ENCODE measurements at regions not wholly inside any gene's neighbourhood (a gene's known extent, or its start where the extent isn't known, plus 50 kb on each side); places are given as distances from the start of the nearest gene placed in this dataset.

DNA sequence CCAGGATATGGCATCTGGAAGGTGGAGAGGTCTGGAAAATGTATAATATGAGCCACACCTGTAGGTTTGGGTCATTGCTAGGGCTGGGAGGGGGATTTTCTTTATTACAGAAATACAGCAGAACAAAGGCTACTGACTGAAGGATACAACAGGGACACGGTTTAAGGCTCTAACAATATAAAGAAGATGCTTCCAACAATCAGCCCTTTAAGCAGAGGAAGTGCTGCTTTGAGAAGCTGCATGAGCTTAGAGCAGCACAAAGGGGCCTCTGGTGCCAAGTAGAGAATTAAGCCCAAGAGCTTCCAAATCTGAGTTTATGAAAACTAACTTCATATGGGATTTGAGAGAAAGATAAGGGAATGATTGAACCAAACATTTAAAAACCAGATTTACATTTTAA is 174.5 kb upstream of the RMP24 start:
- no peak for DNase-seq
- H3K36me3 ChIP-seq: no peaks in the 10 kb centered on the region
- H3K27ac ChIP-seq: no peak overlapping the region
- TF ChIP-seq CTCF (IDR thresholded peaks at IDR 0.05): no peak
- no peak overlapping the region for H3K4me3 ChIP-seq
- H3K27me3 ChIP-seq: no peaks in the 10 kb centered on the region
- H3K9me3 ChIP-seq: no peaks in the 10 kb centered on the region
- intact Hi-C loops (cut with DNase I; ENCODE audit: low total_unique reads): no loop called here
- H3K4me1 ChIP-seq: no peaks in the 10 kb centered on the region

DNA sequence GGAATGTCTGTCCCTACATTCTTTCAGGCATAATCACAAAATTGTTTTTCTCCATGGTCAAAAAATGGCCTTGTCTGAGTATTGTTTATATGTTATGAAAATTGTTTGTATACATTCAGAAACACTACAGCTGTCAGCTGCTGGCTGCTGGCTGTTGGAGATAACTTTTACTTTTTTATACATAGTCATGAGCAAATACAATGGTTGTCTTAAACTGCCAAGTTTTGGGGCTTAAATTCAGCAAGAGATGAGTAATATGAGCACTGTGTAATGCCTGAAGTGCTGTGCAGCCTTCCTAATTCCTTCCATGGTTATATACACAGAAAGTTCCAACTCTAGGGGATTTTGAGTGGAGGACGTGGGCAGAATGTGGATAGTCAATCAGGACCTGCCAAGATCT is 168.9 kb upstream of the RMP24 start:
- no peak for DNase-seq
- Histone ChIP-seq H3K27me3 (no peaks in the 10 kb centered on the region), H3K27ac (no peak overlapping the region), H3K4me1 (no peaks in the 10 kb centered on the region), H3K36me3 (no peaks in the 10 kb centered on the region), H3K4me3 (no peak overlapping the region), H3K9me3 (no peaks in the 10 kb centered on the region)
- intact Hi-C loops (cut with DNase I; ENCODE audit: low total_unique reads): no loop called here
- TF ChIP-seq CTCF (IDR thresholded peaks at IDR 0.05): no peak

- no peak for DNase-seq
- TF ChIP-seq CTCF (IDR thresholded peaks at IDR 0.05): no peak
- H3K27me3 ChIP-seq: peaks cover 0 to 3% of the 10 kb centered on the region in 2 donors
Observed at GRCh38 chr18:35804377-35804776, 168.1 kb upstream of the RMP24 start.

DNA sequence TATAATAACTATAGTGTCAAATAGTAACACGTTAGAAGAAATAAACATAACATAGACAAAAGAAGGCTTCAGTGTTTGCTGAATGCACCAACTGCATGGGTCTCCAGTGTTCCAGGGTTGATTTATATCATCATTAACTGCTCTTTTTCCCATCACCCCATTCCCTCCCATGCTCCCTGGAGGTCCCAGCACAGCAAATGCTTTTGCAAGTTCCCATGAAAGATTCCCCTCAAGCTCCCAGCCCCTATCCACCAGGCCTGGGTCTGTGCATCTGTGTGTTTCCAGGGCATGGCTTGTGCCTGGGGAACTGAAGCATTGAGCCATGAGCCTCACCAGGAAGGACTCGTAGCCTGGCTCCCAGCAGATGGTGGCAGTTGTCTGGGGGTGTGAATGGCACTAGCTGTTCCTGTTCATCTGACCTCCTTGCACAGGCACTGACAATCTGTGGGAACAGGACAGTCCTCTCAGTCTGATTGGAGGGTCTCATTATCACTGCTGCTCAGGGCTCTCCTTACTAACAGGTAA is 164.6 kb upstream of the RMP24 start:
- H3K4me1 ChIP-seq: no peaks in the 10 kb centered on the region
- H3K4me3 ChIP-seq: no peak overlapping the region
- no peak for TF ChIP-seq CTCF (IDR thresholded peaks at IDR 0.05)
- no peak for DNase-seq
- H3K27ac ChIP-seq: no peak overlapping the region
- no peaks in the 10 kb centered on the region for H3K9me3 ChIP-seq
- intact Hi-C loops (cut with DNase I; ENCODE audit: low total_unique reads): no loop called here
- H3K36me3 ChIP-seq: no peaks in the 10 kb centered on the region
- H3K27me3 ChIP-seq: peaks cover 0 to 3% of the 10 kb centered on the region in 2 donors

More at GRCh38 chr18:35804377-35804776, 168.1 kb upstream of the RMP24 start:
- Histone ChIP-seq H3K36me3 (no peaks in the 10 kb centered on the region), H3K4me3 (no peak overlapping the region), H3K27ac (no peak overlapping the region), H3K4me1 (no peaks in the 10 kb centered on the region), H3K9me3 (no peaks in the 10 kb centered on the region)
- intact Hi-C loops (cut with DNase I; ENCODE audit: low total_unique reads): no loop called here

DNA sequence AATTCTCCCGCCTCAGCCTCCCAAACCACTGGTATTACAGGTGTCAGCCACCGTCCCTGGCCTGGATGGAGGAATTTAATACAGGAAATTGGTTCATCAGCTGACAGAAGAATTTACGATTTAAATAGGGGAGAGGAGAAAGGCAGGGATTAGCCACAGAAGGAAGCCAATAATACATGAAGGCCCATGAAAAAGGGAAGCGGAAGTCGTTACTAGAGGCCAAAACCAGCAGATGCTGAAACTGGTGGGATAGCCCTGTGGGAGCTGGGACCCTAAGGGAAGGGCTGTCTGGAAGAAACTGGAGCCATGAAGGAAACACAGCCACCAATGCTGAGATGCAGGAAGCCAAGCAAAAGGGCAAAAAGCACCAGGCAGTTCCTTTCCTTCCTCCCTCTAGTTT is 163.7 kb upstream of the RMP24 start:
- Histone ChIP-seq H3K4me1 (no peaks in the 10 kb centered on the region), H3K27ac (no peak overlapping the region), H3K4me3 (no peak overlapping the region), H3K36me3 (no peaks in the 10 kb centered on the region), H3K9me3 (no peaks in the 10 kb centered on the region), H3K27me3 (peaks cover 0 to 3% of the 10 kb centered on the region in 2 donors)
- intact Hi-C loops (cut with DNase I; ENCODE audit: low total_unique reads): no loop called here
- TF ChIP-seq CTCF (IDR thresholded peaks at IDR 0.05): no peak
- DNase-seq: no peak

GRCh38 chr18:35810520-35810919 is 162.0 kb upstream of the RMP24 start:
- TF ChIP-seq CTCF (IDR thresholded peaks at IDR 0.05): no peak
- no peak overlapping the region for H3K27ac ChIP-seq
- no peaks in the 10 kb centered on the region for H3K36me3 ChIP-seq
- H3K4me1 ChIP-seq: no peaks in the 10 kb centered on the region
- DNase-seq: no peak
- intact Hi-C loops (cut with DNase I; ENCODE audit: low total_unique reads): no loop called here
- H3K27me3 ChIP-seq: peaks cover 0 to 3% of the 10 kb centered on the region in 2 donors
- no peak overlapping the region for H3K4me3 ChIP-seq
- no peaks in the 10 kb centered on the region for H3K9me3 ChIP-seq

Data from tibial artery (tissue), 4 donors.